ENCODE measurements at regions not wholly inside any gene's neighbourhood (a gene's known extent, or its start where the extent isn't known, plus 50 kb on each side); places are given as distances from the start of the nearest gene placed in this dataset.
A peak's percentile ranks its signal among the peaks of the same experiment; 100 is the strongest.

DNA sequence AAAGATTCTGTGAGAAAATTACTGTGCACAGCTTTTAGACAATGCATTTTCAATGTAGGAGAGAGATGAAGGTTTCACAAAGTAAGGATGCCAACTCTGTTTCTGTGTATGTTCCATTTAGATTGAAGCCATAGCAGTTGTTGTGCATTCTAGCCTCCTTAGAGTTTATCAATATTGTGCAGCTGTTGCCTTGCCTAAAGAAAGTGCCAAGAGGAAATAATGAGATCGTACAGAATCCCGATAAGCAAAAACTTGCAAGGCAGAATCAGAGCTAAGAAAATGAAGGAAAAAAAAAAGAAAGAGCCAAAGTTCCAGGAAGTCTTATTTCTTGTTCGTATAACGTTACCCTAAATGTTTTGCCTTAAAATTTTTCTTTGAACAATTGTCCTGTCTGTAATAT, 965.0 kb downstream of the DCDC2C start:
- DNase-seq (ENCODE audit: low read depth), result no peak
- H3K4me3 ChIP-seq (ENCODE audit: low read depth, low read length), result no peak overlapping the region
- TF ChIP-seq, protein P1, sequence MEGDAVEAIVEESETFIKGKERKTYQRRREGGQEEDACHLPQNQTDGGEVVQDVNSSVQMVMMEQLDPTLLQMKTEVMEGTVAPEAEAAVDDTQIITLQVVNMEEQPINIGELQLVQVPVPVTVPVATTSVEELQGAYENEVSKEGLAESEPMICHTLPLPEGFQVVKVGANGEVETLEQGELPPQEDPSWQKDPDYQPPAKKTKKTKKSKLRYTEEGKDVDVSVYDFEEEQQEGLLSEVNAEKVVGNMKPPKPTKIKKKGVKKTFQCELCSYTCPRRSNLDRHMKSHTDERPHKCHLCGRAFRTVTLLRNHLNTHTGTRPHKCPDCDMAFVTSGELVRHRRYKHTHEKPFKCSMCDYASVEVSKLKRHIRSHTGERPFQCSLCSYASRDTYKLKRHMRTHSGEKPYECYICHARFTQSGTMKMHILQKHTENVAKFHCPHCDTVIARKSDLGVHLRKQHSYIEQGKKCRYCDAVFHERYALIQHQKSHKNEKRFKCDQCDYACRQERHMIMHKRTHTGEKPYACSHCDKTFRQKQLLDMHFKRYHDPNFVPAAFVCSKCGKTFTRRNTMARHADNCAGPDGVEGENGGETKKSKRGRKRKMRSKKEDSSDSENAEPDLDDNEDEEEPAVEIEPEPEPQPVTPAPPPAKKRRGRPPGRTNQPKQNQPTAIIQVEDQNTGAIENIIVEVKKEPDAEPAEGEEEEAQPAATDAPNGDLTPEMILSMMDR (conservative IDR thresholded peaks at IDR 0.05; ENCODE audit: low read depth, low read length), result no peak

DNA sequence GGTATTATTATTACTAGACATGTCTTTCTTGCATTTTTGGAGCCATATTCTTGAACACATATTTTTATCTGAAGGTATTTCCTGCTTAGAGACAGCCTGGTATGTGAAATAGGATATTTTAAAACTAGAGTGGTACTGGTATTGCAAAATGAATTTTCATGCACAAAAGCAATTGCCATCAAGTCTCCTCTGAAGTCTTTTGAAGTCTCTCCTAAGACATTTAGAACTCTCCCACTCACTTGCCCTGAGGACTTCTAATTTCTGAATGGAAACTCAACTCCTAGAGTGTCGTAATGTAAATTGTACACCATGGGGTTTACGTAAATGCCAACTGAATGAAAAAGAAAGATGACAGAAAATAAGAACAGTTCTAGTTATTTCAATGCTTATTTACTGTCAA, 967.0 kb downstream of the DCDC2C start:
- TF ChIP-seq, protein P1 (conservative IDR thresholded peaks at IDR 0.05; ENCODE audit: low read depth, low read length), result no peak
- no peak overlapping the region for H3K4me3 ChIP-seq (ENCODE audit: low read depth, low read length)
- peak; percentile 26 for DNase-seq (ENCODE audit: low read depth)

DNA sequence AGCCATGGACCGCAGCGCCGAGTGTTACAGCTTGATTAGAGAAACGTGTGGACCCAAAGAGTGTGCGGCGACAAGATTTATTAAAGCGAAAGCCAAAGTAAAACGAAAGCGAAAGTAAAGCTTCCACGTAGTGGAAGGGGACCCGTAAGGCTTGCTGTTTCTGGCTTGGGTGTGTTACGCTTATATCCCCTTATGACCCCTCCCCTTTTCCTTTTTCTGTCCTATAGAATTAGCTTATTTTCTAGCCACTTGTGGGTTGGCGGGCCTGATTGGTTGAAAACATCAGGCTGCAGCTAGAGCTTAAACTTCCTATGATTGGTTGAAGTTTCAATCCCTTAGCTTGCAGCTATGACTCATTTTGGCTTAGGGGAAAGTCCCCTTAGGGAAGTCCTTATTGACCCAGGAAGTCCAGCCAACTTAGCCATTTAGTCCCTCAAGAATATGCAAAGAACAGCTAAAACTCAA, 969.7 kb downstream of the DCDC2C start:
- no peak overlapping the region for H3K4me3 ChIP-seq (ENCODE audit: low read depth, low read length)
- TF ChIP-seq, protein P1 (conservative IDR thresholded peaks at IDR 0.05; ENCODE audit: low read depth, low read length), result no peak
- DNase-seq (ENCODE audit: low read depth), result no peak

DNA sequence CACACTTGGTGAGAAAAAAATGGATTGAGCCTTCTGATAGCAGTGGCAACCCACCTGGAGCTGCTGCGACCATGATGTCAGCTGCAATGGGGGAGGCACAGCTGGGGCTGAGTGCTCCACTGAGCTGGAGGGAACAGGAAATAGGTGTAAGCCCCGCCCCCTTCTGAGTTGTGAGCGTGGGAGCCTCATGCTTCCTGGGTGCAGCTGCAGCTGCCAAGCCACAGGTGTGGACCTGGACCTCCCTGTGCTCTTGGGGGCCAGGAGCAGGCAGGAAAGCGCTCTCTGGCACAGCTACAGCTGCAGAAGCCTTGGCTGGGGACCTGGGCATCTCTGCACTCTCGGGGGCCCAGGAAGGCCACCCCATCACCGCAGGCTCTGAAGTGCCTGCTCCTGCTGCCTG, 970.6 kb downstream of the DCDC2C start:
- TF ChIP-seq, protein P1 (conservative IDR thresholded peaks at IDR 0.05; ENCODE audit: low read depth, low read length), result no peak
- DNase-seq (ENCODE audit: low read depth), result no peak
- H3K4me3 ChIP-seq (ENCODE audit: low read depth, low read length), result no peak overlapping the region

DNA sequence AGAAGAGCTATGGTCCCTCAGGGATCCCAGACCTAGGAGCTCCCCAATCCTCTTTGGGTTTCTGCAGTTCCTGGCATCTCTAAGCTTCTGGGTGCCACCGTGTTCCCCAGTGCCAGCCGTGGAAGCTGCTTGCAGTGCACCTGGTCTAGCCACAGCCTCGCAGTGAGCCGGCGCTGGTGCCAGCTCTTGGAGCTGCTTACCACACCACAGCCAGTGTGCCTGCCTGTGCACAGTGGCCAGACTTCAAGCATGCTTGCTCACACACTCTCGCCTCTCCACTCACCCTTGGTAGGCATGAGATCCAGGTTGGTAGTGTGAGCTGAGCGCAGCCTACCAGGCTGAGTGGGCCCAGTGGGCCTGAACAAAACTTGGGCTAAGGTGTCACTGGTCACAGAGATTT, 971.9 kb downstream of the DCDC2C start:
- DNase-seq (ENCODE audit: low read depth), result no peak
- H3K4me3 ChIP-seq (ENCODE audit: low read depth, low read length), result no peak overlapping the region
- TF ChIP-seq, protein P1 (conservative IDR thresholded peaks at IDR 0.05; ENCODE audit: low read depth, low read length), result no peak

DNA sequence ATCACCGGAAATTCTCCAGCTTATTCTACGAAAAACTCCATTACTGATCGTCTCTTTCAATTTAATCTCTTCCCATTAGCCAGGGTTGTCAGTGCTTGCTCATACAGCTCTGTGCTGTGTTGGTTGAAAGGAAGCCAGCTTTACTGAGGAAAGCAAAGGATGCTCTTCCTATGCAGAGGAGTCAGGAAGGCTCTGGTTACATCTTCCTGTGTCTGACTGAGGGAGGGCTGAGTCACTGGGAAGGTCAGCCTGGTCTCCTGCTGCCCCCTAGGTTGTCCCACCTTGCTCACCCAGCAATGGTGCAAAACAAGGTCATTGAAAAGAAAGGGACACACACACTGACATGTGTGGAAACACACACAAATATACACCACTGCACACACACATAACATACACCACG, 975.6 kb downstream of the DCDC2C start:
- no peak overlapping the region for H3K4me3 ChIP-seq (ENCODE audit: low read depth, low read length)
- TF ChIP-seq, protein P1 (conservative IDR thresholded peaks at IDR 0.05; ENCODE audit: low read depth, low read length), result no peak
- DNase-seq (ENCODE audit: low read depth), result no peak

DNA sequence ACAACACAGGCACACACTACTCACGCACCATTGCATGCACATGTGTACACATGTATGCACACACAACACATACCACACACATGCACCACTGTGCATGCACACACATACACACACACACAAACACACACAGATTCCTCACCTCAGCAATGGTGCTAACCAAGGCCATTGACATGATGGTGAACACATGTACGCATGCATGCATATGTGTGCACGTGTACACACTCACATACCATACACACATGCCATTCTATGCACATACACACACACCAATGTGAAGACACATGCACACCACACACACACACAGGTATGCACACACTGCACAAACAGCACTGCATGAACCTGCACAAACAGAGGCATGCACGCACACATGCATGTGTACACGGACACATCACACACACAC, 976.0 kb downstream of the DCDC2C start:
- TF ChIP-seq, protein P1 (conservative IDR thresholded peaks at IDR 0.05; ENCODE audit: low read depth, low read length), result no peak
- DNase-seq (ENCODE audit: low read depth), result no peak
- no peak overlapping the region for H3K4me3 ChIP-seq (ENCODE audit: low read depth, low read length)

Data from choroid plexus epithelial cell (primary cell).